MM.1S (cell line): ENCODE measurements at regions not wholly inside any gene's neighbourhood (a gene's known extent, or its start where the extent isn't known, plus 50 kb on each side); places are given as distances from the start of the nearest gene placed in this dataset.

Source experiments
- DNase-seq: peaks from one replicate; pipeline ENCODE4 v3.0.0-alpha.2; 2015
- H2AFZ ChIP-seq: fragments of 300-600 bp; sonication (generic); 2 replicates; pipeline ENCODE4 v1.6.0; 2016; ENCODE audit warnings: antibody characterized with exemption, low read length
- H3F3A ChIP-seq: fragments of 300-600 bp; sonication (generic); 2 replicates; pipeline ENCODE4 v1.6.1; 2016; ENCODE audit warnings: mild to moderate bottlenecking, antibody characterized with exemption, low read length, moderate library complexity, mixed read lengths; ENCODE audit not compliant: insufficient read depth
- H3K27ac ChIP-seq: fragments of 300-600 bp; sonication (generic); 2 replicates; pipeline ENCODE4 v1.5.1; 2016; ENCODE audit warnings: mild to moderate bottlenecking, low read length
- H3K27me3 ChIP-seq: fragments of 300-600 bp; sonication (generic); replicated peaks from 2 replicates; pipeline ENCODE4 v1.6.0; 2016; ENCODE audit warnings: low read length; ENCODE audit not compliant: insufficient read depth
- H3K36me3 ChIP-seq: fragments of 300-600 bp; sonication (generic); replicated peaks from 2 replicates; pipeline ENCODE4 v1.6.1; 2016; ENCODE audit warnings: mild to moderate bottlenecking, low read length, mixed read lengths; ENCODE audit not compliant: insufficient read depth
- H3K4me1 ChIP-seq: fragments of 300-600 bp; sonication (generic); 2 replicates; pipeline ENCODE4 v1.6.1; 2016; ENCODE audit warnings: low read length, mixed read lengths
- H3K4me2 ChIP-seq: fragments of 300-600 bp; sonication (generic); 2 replicates; pipeline ENCODE4 v1.6.0; 2016; ENCODE audit warnings: low read depth, low read length
- H3K4me3 ChIP-seq: fragments of 300-600 bp; sonication (generic); 2 replicates; pipeline ENCODE4 v1.5.1; 2016; ENCODE audit warnings: low read length, mixed read lengths
- H3K79me2 ChIP-seq: fragments of 300-600 bp; sonication (generic); 2 replicates; pipeline ENCODE4 v1.6.1; 2016; ENCODE audit warnings: mixed run types, low read length, mixed read lengths
- H3K9ac ChIP-seq: fragments of 300-600 bp; sonication (generic); 2 replicates; pipeline ENCODE4 v1.6.1; 2016; ENCODE audit warnings: low read length, mixed read lengths
- H3K9me2 ChIP-seq: fragments of 300-600 bp; sonication (generic); replicated peaks from 2 replicates; pipeline ENCODE4 v1.6.1; 2016; ENCODE audit warnings: mild to moderate bottlenecking, low read length, mixed read lengths; ENCODE audit not compliant: insufficient read depth
- H3K9me3 ChIP-seq: fragments of 300-600 bp; sonication (generic); replicated peaks from 2 replicates; pipeline ENCODE4 v1.6.1; 2016; ENCODE audit warnings: mild to moderate bottlenecking, low read length, mixed read lengths; ENCODE audit not compliant: insufficient read depth
- H4K20me1 ChIP-seq: fragments of 300-600 bp; sonication (generic); 2 replicates; pipeline ENCODE4 v1.6.1; 2016; ENCODE audit warnings: mild to moderate bottlenecking, low read length, moderate library complexity, mixed read lengths; ENCODE audit not compliant: insufficient read depth
- EZH2 ChIP-seq: fragments of 300-600 bp; sonication (generic); optimal IDR thresholded peaks from 2 replicates; pipeline ENCODE3; 2017; ENCODE audit warnings: low read depth, mild to moderate bottlenecking, antibody characterized with exemption, low read length, mixed read lengths
- EZH2phosphoT487 ChIP-seq: fragments of 300-600 bp; sonication (generic); IDR thresholded peaks from 2 replicates; pipeline ENCODE4 v1.6.1; 2018; ENCODE audit warnings: antibody characterized with exemption, low read length
- TF ChIP-seq, protein P1 (sequence below): fragments of 300-600 bp; sonication (generic); IDR thresholded peaks from 2 replicates; pipeline ENCODE4 v1.5.1; 2016; ENCODE audit warnings: antibody characterized with exemption, low read length, mixed read lengths

GRCh38 chr16:73205153-73205886, 157.4 kb upstream of the ZFHX3 start:
- H3K27me3 ChIP-seq = no peaks in the 10 kb centered on the region
- H3K79me2 ChIP-seq = no peaks in the 10 kb centered on the region
- DNase-seq = no peak
- H3K27ac ChIP-seq = no peak overlapping the region
- no peak overlapping the region for H3K4me2 ChIP-seq
- no peak overlapping the region for H2AFZ ChIP-seq
- H3K4me1 ChIP-seq = no peaks in the 10 kb centered on the region
- no peaks in the 10 kb centered on the region for H3K9me3 ChIP-seq
- H3F3A ChIP-seq = no peaks in the 10 kb centered on the region
- H3K4me3 ChIP-seq = no peak overlapping the region
- TF ChIP-seq, protein P1, sequence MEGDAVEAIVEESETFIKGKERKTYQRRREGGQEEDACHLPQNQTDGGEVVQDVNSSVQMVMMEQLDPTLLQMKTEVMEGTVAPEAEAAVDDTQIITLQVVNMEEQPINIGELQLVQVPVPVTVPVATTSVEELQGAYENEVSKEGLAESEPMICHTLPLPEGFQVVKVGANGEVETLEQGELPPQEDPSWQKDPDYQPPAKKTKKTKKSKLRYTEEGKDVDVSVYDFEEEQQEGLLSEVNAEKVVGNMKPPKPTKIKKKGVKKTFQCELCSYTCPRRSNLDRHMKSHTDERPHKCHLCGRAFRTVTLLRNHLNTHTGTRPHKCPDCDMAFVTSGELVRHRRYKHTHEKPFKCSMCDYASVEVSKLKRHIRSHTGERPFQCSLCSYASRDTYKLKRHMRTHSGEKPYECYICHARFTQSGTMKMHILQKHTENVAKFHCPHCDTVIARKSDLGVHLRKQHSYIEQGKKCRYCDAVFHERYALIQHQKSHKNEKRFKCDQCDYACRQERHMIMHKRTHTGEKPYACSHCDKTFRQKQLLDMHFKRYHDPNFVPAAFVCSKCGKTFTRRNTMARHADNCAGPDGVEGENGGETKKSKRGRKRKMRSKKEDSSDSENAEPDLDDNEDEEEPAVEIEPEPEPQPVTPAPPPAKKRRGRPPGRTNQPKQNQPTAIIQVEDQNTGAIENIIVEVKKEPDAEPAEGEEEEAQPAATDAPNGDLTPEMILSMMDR = no peak
- TF ChIP-seq EZH2phosphoT487 = no peak
- no peak for TF ChIP-seq EZH2
- no peaks in the 10 kb centered on the region for H3K36me3 ChIP-seq
- H4K20me1 ChIP-seq = no peaks in the 10 kb centered on the region
- H3K9ac ChIP-seq = no peak overlapping the region
- no peaks in the 10 kb centered on the region for H3K9me2 ChIP-seq

- Histone ChIP-seq H3K27ac (no peak overlapping the region), H3K4me1 (no peaks in the 10 kb centered on the region), H3K79me2 (no peaks in the 10 kb centered on the region), H3K36me3 (no peaks in the 10 kb centered on the region), H3K4me2 (no peak overlapping the region), H3K4me3 (no peak overlapping the region), H3K9me2 (no peaks in the 10 kb centered on the region), H3K9ac (no peak overlapping the region), H4K20me1 (no peaks in the 10 kb centered on the region), H3K9me3 (no peaks in the 10 kb centered on the region), H2AFZ (no peak overlapping the region), H3K27me3 (no peaks in the 10 kb centered on the region), H3F3A (no peaks in the 10 kb centered on the region)
- DNase-seq = no peak
- TF ChIP-seq, protein P1 = no peak
- no peak for TF ChIP-seq EZH2phosphoT487
- no peak for TF ChIP-seq EZH2
Measured at GRCh38 chr16:73204359-73205152, 156.6 kb upstream of the ZFHX3 start.

DNA sequence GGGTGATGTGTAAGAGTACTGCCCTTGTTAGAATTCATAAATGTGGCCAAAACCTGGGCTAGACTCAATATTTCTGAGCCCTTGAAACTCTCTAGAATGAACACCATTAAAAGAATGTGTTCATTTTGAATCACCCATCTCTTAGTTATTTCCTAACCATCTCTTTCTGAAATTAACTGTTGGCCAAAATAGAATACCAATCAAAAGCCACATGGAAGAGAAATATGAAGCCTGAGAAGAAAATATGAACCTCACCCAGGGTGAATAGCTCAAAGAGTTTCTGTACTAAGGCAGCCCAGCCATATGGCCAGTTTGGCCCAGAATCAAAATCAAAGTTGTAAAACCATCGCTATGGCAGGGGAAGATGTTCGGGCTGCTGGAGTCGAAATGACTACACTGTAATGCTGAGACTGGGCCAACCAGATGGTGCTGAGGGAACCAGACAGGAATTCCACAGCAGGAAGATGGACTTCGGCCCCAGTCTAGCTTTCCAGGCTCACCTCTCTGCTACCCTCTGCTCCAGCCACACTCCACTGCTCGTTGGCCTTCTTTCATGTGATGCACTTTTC, 154.3 kb upstream of the ZFHX3 start:
- Histone ChIP-seq H3K9me2 (no peaks in the 10 kb centered on the region), H3K36me3 (no peaks in the 10 kb centered on the region), H3K27ac (no peak overlapping the region), H3K4me2 (no peak overlapping the region), H3K79me2 (no peaks in the 10 kb centered on the region), H3K9ac (no peak overlapping the region), H3K4me1 (no peaks in the 10 kb centered on the region), H4K20me1 (no peaks in the 10 kb centered on the region), H3K9me3 (no peaks in the 10 kb centered on the region), H3F3A (no peaks in the 10 kb centered on the region), H2AFZ (no peak overlapping the region), H3K4me3 (no peak overlapping the region), H3K27me3 (no peaks in the 10 kb centered on the region)
- TF ChIP-seq EZH2 (no peak), EZH2phosphoT487 (no peak)
- TF ChIP-seq, protein P1 = no peak
- DNase-seq = no peak
